GM21528 (cell line): ENCODE measurements at regions not wholly inside any gene's neighbourhood (a gene's known extent, or its start where the extent isn't known, plus 50 kb on each side); places are given as distances from the start of the nearest gene placed in this dataset.
"Not testable (repeated sequence)": the region's sequence is repeated elsewhere in the genome, so short reads cannot be mapped to it uniquely, and the experiment has no call there.

Experiments used
- ATAC-seq: cut with Tn5 transposase; IDR thresholded peaks from one replicate; pipeline ENCODE4 v1.9.1; 2021; ENCODE audit warnings: mild to moderate bottlenecking, moderate library complexity; ENCODE audit not compliant: unreplicated experiment, low FRiP score

DNA sequence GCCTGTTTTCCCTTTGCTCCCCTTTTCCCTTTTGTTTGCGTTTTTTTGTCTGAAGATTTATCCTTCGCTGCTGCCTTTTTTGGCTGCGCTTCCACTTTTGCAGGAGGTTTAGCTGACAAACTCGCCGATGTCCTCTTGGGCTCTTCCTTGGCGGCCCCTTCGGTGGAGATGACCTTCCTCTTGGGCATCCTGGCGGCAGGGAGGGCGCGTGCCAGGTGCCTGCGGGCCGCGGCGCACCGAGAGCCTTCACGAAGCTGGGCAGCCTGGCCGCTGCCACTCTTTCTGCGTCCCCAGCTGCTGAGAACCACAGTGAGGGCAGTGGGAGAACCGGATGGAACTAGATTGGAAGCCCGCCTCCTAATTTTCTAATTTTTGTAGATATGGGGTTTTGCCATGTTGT is 197.1 kb upstream of the C2CD4B start:
- no peak for ATAC-seq

DNA sequence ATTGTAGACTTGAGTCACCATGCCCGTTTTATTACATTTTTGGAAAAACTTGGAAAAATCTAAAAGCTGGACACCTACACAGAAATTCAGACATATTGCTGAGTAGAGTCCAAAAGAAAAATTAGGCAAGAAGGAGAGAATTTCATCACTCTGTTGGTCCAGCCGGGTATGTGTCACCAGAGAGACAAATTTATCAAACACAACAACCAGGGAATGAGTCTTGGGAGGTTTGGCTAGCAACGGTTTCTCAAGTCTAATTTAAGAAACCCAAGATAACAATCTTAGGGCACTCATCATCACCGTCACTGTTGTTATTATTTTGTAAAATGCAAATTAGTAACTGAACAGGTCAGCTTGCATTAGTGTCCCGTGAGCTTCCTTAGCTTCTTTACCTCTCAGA is 197.5 kb upstream of the C2CD4B start:
- ATAC-seq, result no peak

DNA sequence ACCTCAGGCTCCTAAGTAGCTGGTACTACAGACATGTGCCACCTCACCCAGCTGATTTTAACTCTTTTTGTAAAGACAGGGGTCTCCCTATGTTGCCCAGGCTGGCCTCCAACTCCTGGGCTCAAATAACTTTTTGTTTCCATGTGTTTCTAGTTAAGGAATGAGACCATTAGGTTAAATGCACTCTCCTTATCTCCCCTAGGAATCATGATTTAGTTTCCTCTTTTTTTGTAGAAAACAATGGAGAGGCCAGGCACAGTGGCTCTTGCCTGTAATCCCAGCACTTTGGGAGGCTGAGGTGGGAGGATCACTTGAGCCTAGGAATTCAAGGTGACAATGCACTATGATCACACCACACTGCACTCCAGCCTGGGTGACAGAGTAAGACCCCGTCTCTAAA is 198.8 kb upstream of the C2CD4B start:
- ATAC-seq, result no peak

DNA sequence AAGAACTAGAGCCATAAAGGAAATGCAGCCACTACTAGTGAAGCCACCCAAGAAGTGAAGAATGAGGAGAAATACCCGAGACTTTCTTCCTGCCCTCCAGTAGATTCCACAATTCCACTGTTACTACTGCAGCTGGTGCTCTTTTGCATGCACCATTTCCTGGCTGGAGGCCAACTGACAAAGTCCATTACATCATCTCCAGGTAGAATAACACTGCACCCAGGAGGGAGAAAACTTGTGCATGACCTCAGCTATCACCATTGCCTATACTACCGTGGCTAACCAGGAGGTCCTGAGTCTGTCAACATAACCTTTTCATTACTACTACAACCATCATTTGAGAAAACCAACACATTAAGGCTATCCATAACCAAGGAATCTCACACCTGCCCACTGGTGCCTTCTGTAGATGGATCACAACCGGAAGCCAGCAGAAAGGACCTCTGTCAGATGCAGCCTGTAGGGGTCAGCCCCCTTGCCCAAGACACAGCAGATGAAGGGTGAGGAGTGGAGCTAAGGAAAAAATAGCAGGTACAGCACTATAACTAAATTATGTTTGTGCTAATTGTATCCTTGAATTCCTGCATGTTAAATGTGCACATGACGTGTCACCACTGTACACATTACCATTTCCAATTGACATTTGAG is 200.8 kb upstream of the C2CD4B start:
- ATAC-seq, result no peak

DNA sequence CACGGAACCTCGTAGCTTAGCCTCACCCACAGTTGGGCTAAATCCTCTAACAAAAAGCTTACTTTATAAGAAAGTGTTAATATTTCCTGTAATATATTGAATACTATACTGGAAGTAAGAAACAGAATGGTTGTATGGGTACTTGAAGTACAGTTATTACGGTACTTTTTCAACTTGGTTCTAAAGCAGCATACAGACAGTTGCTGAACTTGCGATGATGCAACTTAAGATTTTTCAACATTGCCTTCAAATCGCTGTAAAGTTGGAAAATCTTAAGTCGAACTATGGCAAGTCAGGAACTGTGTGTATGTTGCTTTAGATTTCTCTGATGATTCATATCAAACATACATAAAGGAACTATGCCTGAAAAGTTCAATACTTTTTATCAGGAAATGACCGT is 204.4 kb upstream of the C2CD4B start:
- ATAC-seq, result no peak

DNA sequence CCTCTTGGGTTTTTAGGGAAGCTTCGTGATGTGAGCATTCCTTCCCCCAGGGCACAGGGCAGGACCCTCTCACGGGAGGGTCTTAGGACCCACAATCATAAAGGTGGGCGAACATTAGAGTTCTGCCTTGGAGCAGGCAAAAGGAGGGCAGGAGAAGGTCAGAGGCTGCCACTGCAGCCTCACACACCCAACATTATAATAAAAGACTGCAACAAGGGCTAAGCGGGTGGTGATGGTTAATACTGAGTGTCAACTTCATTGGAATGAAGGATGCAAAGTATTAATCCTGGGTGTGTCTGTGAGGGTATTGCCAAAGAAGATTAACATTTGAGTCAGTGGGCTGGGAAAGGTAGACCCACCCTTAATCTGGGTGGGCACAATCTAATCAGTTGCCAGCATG is 206.6 kb upstream of the C2CD4B start:
- not testable (repeated sequence) for ATAC-seq

DNA sequence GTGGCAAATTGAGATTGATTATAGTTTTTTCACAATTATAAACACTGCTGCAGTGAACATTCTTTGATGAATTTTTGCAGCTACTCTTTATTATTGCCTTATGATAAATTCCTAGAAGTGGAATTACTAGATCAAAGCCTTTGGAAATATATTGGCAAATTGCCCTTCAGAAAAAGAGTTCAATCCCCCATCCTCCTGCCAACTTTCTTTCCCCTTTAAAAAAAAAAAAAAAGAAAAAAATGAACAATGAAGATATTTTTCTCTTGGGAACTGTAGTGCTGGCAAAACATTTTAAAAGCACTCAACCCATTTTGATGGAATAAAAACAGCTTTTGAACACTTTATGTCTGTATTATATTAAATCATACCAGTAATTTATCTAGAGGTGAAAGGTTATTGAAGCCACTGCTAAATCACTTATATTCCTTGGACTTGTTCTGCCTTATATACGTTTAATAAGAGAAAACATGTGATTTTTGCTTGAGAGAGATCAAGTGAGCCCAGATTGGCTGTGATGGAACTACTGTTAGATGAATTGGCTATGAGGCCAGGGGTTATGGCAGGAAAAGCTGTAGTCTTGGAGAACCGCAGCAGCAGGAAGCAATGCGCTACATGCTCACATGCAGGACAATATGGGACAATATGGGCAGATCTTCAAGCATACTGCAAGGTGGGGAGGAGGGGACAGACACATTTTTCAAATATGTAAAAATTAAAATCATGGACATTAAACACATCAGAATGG is 212.8 kb upstream of the C2CD4B start:
- no peak for ATAC-seq

DNA sequence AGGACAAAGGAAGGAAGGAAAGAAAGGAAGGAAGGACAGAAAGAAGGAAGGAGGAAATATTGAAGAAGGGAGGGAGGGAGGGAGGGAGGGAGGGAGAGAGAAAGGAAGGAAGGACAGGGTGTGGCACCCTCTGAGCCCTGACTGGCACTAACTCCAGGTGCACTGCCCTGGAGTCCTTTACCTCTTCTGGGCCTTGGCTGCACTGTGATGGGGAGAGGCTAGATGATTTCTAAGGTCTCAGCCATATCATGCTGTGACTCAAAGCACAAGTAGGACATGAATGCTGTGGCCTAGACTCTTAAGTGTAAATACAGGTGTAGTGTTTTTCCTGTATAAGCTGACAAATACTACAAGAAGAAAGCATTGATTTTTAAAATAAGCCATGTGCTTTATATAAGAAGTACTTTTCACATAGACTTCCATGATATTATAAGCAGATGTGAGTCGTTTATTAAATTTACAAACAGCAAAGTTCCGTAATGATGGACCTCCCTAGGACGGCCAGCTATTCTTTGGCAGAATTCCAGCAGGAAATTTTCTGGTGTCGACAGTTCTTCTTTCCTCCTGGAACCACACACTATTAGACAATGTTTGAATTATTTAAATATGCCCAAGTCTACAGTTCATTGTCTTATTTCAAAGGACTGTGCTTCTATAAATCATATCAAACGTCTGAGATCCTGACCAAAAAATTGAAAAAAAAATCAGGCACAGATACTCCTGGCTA is 213.8 kb upstream of the C2CD4B start:
- no peak for ATAC-seq

DNA sequence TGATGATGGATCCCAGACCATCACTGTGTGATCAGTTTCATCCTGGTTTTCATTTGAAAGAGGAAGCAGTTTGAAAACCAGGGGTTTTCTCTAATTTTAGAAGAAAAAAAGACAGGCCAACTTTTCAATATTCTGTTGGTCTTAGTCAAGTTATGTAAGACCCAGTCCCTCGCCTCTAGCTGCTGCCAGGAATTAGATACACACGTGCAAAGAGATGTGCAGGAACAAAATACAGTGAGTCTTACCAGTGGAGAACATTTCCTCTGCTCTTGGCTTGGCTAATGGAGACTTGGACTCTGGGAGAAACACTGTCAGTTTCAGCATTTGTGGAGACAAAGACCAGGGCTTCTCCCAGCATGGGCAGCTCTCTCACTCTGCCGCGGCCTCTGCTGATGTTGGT is 214.9 kb upstream of the C2CD4B start:
- no peak for ATAC-seq

DNA sequence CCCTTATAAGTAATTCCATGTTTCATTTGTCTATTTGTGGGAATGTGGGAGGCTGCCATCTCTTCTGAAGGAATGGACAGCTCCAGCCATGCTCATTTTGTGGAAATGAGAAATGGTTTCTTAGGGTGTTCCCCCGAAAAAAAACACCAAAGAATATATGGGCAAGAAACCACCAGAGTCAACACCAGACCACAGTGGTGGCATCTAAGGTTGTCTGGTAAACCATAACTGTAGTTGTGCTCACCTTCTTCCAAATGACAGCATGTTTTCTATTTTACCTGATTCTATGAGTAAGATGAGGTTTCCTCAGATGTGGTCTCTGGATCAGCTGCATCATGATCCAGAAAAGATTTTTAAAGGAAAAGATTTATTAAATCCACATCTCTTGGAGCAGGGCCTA is 217.0 kb upstream of the C2CD4B start:
- no peak for ATAC-seq

DNA sequence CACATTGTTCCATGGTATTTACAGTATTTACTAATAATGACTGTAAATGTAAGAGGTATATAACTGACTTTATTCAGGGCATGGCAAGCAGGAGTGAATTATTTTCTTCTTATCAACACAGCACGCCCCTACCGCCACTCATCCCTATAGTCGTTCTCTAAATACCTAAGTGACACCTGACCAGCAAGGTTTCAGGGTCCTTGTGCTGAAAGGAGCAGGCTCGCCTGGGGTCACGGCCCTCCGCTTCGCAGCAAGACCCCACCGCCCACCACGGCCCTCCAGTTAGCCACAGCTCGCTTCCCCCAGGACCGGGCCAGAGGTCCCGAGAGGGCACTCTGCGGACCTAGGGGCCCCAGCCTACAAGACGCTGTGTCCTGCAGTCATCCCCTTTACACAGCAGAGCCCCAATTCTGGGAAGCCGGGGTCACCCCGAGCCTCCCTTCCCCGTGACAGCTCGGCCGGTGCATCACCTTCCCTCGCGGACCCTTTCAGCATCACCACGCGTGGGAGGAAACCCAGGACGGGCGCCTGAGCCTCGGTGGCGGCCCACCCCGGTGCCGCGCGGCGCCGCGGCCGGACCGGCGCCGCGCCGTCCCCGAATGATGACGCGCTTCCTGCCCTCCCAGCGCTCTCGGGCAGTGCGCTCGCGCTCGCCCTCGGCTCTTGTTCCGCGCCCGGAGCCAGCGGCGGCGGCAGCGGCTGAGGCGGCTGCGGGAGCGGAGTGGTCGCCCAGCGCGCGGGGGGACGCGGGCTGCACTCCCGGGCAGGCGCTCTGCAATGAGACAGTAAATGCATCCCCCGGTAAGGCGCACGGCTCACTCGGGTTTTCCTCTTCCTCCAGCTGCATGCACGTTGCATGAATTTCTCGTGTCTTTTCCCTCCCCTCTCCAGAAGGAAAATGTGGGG is 225.1 kb upstream of the C2CD4B start, which contains the start of gene TLN2:
Gene TLN2 (plus strand): TSS at position 666 of the 906 bp plus-strand sequence.
- peak; percentile 88 for ATAC-seq

DNA sequence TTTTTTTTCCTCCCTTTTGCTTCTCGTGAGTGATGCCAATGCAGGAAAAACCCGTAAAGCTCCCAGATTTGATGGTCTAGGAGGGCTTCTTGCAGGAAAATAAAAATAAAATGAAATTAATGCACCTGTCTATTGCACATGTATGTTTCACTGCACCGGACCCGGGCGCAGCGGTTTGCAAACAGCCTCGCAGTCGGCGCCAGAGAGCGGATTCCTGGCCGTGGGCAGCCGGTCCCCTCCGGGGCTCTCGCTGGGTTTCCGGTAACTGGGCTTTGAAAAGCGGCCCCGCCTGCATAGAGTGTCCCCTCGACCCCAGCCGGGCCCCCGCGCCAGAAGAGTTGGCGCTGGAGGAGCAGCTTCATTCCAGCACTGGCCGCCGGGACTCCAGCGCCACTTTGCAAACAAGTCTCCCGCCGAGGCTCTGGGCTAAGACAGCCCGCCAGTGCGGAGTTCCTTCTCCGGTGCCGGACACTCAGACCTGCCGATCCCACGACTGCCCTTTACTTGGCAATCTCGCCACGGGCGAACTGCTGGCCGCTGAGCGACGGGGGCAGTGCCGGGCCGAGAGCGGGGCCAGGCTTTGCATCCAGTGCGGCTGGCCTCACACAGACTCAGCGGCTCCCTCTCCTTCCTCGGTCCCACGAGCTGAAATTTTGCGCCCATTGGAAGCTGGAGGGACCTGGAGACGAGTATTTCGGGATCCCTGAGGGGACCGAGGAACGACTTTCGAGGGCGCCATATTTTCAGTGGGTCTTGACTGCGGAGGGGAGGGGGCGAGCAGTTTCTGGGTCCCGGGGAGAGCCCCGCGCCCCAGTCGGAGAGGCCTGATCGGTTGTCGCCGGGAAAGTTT is 225.9 kb upstream of the C2CD4B start:
- peak; percentile 36 for ATAC-seq

DNA sequence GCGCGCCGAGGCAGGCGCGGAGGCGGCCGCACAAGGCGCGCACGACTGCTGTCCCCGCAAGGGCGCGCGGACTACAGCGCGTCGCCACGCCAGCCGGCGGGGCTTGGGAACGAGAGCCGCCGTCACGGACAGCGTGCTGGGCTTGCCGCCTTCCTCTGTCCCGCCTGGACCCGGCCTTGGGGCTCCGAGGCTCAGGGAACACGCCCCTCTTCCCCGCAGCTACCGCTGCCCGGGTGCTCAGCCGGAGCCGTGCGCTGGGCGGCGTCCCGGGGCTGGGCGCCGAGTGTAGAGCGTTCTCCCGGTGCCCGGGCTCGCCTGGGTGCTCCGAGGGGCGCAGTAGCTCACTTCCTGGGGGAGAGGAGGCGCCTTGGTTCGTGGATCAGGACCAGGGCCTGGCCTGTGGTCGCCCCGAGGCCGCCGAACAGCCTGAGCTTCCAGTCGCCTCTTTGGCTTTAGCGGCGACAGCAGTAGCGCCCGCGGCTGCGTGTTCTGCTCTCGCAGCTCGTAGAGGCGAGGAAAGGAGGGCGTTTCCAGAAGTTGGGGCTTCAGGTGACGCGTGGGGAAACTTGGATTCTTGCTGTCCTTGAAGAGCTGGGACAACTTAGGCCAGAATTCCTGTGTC is 226.7 kb upstream of the C2CD4B start:
- no peak for ATAC-seq

DNA sequence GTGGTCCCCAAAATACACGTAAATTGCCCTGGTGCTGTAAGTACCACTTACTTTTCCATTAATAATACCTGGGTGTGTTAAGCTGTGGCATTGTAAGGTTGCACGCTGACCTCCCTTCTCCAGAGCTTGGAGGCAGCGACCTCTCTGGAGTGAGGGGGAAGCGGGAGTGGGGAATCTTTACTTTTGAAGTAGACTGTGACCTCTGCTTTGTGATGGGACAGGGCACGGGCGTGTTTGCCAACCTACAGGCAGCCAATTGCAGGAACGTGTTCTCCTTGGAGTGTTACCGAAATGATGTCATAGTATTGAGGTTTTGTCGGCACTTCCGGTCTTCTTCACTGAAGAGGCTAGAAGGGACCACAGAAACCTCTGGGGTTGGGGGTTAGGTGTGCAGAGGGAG is 227.3 kb upstream of the C2CD4B start:
- ATAC-seq, result no peak

DNA sequence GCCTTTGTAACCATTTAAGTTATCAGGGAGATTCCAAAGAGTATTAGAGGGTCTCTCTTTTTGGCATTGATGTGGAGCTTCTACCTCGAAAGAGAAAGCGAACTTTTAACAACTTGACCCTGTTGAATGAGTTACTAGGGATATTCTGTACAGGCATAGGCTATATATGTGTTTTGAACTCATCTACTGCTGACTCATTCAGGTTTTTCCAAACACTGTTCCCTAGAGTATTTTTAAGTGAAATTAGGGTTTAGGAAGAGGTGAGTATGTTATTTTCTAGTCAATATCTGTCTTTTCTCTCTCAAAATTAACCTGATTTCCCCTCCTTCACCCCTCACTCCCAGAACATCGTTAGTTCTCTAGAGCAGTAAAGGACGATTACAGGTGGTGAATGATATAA is 228.1 kb upstream of the C2CD4B start:
- ATAC-seq, result no peak

DNA sequence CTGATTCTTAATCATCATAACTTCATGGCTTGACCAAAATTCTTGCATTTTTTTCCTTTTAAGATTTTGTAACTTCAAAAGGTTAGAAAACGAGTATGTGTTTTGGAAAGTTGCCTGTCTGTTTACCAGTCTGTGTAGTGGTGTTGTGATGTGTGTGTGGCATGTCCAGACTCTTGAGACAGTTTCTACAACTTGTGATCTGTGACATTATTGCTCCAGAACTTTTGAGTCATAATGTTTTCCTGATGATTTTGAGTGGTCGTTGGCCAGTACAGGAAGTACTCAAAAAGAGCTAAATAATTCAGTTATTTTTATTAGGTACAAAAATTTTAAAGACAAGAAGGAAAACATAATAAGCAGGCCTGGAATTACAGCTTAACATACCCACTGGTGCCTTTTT is 229.0 kb upstream of the C2CD4B start:
- ATAC-seq, result no peak

DNA sequence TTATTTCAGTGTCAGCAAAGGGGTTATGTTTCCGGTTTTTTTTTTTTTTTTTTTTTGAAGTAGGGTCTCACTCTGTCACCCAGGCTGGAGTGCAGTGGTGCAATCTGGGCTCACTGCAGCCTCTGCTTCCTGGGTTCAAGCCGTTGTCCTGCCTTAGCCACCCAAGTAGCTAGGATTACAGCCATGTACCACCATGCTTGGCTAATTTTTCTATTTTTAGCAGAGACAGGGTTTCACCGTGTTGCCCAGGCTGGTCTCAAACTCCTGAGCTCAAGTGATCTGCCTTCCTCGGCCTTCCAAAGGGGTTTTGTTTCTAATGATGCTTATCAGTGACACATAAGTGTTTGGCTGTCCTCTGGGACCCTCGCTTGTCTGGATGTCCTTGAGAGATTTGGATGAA is 235.7 kb upstream of the C2CD4B start:
- no peak for ATAC-seq

DNA sequence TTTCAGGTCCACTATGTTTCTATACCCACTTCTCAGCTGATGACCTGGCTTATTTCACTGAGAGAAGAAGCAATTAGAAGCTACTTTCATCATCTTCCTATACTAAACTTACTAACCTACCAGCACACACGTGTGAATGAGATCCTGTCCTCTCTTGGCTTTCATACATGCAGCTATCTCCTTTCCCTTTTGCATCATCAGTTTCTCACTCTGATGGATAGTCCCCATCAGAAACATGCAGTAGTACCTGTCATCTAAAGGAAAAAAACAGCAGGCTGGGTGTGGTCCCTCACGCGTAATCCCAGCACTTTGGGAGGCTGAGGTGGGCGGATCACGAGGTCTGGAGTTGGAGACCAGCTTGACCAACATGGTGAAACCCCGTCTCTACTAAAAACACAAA is 237.6 kb upstream of the C2CD4B start:
- no peak for ATAC-seq

DNA sequence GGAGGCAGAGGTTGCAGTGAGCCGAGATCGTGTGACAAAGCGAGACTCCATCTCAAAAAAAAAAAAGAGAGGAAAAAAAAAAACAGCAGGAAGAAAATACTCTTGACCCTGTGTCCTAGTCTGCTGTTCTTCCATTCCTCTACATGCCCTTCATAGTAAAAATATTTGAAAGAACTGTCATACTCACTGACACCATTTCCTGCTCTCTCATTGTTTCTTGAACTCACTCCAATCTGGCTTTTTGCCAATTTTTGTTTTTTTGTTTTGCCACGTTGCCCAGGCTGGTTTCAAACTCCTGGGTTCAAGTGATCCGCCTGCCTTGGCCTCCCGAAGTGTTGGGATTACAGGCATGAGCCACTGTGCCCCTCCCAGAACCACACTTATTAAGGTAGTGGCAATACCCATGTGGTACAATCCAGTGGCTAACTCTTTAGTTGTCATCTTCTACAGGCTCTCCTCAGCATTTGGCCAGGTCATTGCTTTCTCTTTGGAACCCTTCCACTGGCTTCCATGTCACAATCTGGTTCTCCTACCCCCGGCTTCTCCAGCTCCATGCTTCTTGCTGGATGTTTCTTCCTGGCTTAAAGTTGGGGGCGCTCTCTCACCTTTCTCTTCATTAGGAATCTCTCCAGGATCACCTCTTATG is 238.2 kb upstream of the C2CD4B start:
- ATAC-seq, result no peak
